Right lobe of liver (tissue), 6 donors: ENCODE measurements at regions not wholly inside any gene's neighbourhood (a gene's known extent, or its start where the extent isn't known, plus 50 kb on each side); places are given as distances from the start of the nearest gene placed in this dataset.

ENCODE experiments used
- ATAC-seq, 4 donors: fragments of 200-7000 bp; cut with Tn5 transposase; one replicate each; pipeline ENCODE4 v1.9.1; 2020; ENCODE audit warnings: mild to moderate bottlenecking in 4 of 4, moderate library complexity in 4 of 4
- DNase-seq, 3 donors: peaks; one replicate each; pipeline ENCODE4 v3.0.0-alpha.2; 2020
- H3K27ac ChIP-seq, 3 donors: fragments of 200-600 bp; one replicate each; pipeline ENCODE4 v1.8.0; 2022
- H3K27me3 ChIP-seq, 2 donors: fragments of 200-600 bp; one replicate each; pipeline ENCODE4 v1.8.0; 2022
- H3K36me3 ChIP-seq, 4 donors: fragments of 200-600 bp; sonication (generic) in 1 of 4; one replicate each; pipeline versions ENCODE4 v1.5.1 to v1.8.0; 2017 to 2022; ENCODE audit warnings: control low read depth in 1 of 4
- H3K4me1 ChIP-seq, 4 donors: fragments of 200-600 bp; sonication (generic) in 1 of 4; one replicate each; pipeline versions ENCODE4 v1.5.1 to v1.8.0; 2017 to 2022; ENCODE audit warnings: control low read depth in 1 of 4
- H3K4me3 ChIP-seq, 3 donors: fragments of 200-600 bp; one replicate each; pipeline ENCODE4 v1.8.0; 2022
- H3K9me3 ChIP-seq, 4 donors: fragments of 200-600 bp; sonication (generic) in 1 of 4; one replicate each; pipeline versions ENCODE4 v1.5.1 to v1.8.0; 2017 to 2022; ENCODE audit warnings: control low read depth in 1 of 4
- CTCF ChIP-seq, 4 donors: fragments of 200-600 bp in 3 of 4; fragments of 450-650 bp in 1 of 4; IDR thresholded peaks; one replicate each; pipeline versions ENCODE4 v1.5.1 to v1.8.0; 2016 to 2022; ENCODE audit warnings: antibody characterized with exemption in 4 of 4, mild to moderate bottlenecking in 2 of 4
- POLR2A ChIP-seq: fragments of 450-650 bp; IDR thresholded peaks from one replicate; pipeline ENCODE4 v1.6.1; 2017; ENCODE audit warnings: antibody characterized with exemption, mild to moderate bottlenecking
- WGBS: methylation state at CpG from one replicate; pipeline ENCODE4 v1.1.6; 2018; ENCODE audit warnings: low coverage, low lambda C conversion rate; ENCODE audit not compliant: insufficient coverage; ENCODE audit errors: missing lambda C conversion rate; 5-methylcytosine and 5-hydroxymethylcytosine counted together
- intact Hi-C, 2 donors: fragments of 100-400 bp; cut with DNase I; formaldehyde crosslinking; loops; one replicate each; pipeline versions ENCODE4 v1.11.2 to v1.14.1; 2022
- donor health status: DM: no; HTN: yes; CAD: no.
- donor health status: DM: no; HTN: no; CAD: no.
- donor health status: DM: no; HTN: no; CAD: no.
- donor health status: DM: no; HTN: yes; CAD: no.
- donor health status: DM: no; HTN: yes; CAD: no.

DNA sequence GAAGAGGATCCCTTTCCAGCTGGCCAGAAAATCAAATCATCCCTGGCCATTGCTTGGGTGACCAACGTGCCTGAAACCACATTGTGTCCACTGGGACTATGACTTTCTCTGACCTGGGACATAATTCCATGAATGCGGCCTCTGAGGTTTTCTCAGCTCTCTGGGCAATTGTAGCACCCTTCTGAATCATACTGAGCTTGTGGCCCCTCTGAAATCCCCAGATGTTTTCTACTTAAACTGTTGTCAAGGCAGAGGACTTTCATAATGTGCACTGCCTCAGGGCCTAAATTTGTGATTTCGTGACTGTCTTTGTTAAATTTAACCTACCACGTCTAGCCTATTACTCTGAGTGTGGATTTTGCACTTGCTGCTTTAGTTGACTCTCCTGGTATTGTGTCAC, 321.1 kb upstream of the PLET1 start:
- Histone ChIP-seq H3K4me3 (no peak overlapping the region), H3K27ac (no peak overlapping the region), H3K9me3 (no peaks in the 10 kb centered on the region), H3K27me3 (no peaks in the 10 kb centered on the region), H3K36me3 (no peaks in the 10 kb centered on the region), H3K4me1 (no peaks in the 10 kb centered on the region)
- ATAC-seq = no peak
- no peak for TF ChIP-seq POLR2A
- no peak for TF ChIP-seq CTCF (IDR thresholded peaks at IDR 0.05)
- intact Hi-C loops = no loop called here
- WGBS = 56% methylated on average over 2 of the region's 4 CpGs
- DNase-seq = no peak

DNA sequence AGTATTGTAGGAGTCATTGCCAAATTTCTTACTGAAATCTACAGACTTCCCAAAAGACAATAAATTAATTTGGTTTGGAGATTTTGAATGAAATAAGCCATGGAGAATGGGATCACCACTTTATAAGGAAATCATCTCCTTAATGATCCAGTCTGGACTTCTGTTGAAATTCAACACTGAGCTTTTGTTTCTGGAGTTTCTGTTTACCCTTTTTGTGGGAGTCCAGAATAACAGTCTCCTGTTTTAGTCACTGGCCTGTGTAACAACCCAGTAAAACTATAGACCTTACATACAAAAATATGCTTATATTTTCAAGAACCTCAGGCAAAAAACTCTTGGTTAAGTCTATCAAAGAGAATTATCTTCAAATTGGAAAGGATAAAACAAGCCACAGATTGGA, 321.7 kb upstream of the PLET1 start:
- TF ChIP-seq POLR2A (no peak), CTCF (IDR thresholded peaks at IDR 0.05) (no peak)
- intact Hi-C loops = no loop called here
- Histone ChIP-seq H3K4me3 (no peak overlapping the region), H3K9me3 (no peaks in the 10 kb centered on the region), H3K4me1 (no peaks in the 10 kb centered on the region), H3K36me3 (no peaks in the 10 kb centered on the region), H3K27me3 (no peaks in the 10 kb centered on the region), H3K27ac (no peak overlapping the region)
- DNase-seq (no peak), ATAC-seq (no peak)

DNA sequence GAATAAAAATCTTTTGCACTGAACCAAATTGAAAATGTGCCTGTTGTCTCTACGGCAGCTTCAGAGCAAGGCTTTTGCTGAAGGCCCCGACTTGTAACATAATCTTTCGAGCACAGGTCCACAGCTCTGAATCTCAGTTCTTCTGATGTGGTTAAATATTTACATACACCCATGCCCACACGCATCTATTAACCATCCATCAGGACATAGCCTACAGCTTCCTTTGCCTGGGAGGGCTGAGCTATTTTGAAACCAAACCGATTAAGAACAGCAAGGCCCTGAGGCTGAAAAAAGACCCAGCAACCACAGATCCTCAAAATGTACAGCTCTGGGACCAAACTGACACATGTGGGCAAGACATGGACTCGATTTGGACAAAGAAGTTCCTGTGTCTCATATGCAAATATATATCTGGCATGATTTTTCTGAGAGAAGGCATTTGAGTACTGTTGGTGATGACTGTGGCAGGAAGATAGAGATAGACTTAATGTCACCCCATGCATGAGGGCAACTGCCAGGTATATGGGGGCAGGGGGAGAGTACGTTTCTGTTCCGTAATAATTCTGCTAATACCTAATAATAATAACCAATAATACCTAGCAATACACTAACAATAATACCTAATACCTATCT, 322.7 kb upstream of the PLET1 start:
- Histone ChIP-seq H3K9me3 (no peaks in the 10 kb centered on the region), H3K4me1 (no peaks in the 10 kb centered on the region), H3K36me3 (no peaks in the 10 kb centered on the region), H3K27me3 (no peaks in the 10 kb centered on the region), H3K4me3 (no peak overlapping the region), H3K27ac (no peak overlapping the region)
- intact Hi-C loops = no loop called here
- DNase-seq (no peak), ATAC-seq (no peak)
- 59% methylated on average over 5 of the region's 8 CpGs for WGBS
- TF ChIP-seq POLR2A (no peak), CTCF (IDR thresholded peaks at IDR 0.05) (no peak)

DNA sequence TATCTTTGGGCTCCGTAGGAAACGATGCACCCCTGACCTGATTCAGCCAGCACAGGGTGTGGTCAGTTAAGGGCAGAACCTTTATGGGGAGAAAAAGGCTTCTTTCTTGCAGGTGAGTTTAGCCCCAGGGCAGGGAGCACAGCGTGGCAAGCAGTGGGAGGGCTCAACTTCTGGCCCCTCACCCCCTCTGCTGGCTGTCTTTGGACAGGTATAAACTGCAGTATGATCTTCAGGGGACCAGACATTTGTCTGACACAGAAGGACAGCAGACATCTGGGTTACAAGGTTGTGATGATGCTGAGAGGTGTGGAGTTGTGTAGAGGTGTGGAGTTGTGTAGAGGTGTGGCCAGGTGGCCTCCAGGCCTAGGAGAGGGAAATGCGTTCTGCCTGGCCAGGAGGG, 324.0 kb upstream of the PLET1 start:
- H3K4me3 ChIP-seq = no peak overlapping the region
- H3K9me3 ChIP-seq = no peaks in the 10 kb centered on the region
- no peak overlapping the region for H3K27ac ChIP-seq
- intact Hi-C loops = no loop called here
- no peaks in the 10 kb centered on the region for H3K27me3 ChIP-seq
- peak; percentile 26 to 41 (median 36) for ATAC-seq
- no peaks in the 10 kb centered on the region for H3K36me3 ChIP-seq
- H3K4me1 ChIP-seq = no peaks in the 10 kb centered on the region
- peak in 1 of 4 donors; percentile 12 for TF ChIP-seq CTCF (IDR thresholded peaks at IDR 0.05)
- no peak for TF ChIP-seq POLR2A
- 83% methylated on average over 1 of the region's 4 CpGs for WGBS
- DNase-seq = no peak

GRCh38 chr11:112587664-112588063, 327.0 kb upstream of the PLET1 start:
- intact Hi-C loops = no loop called here
- Histone ChIP-seq H3K27ac (no peak overlapping the region), H3K27me3 (no peaks in the 10 kb centered on the region), H3K4me3 (no peak overlapping the region), H3K4me1 (no peaks in the 10 kb centered on the region), H3K9me3 (no peaks in the 10 kb centered on the region), H3K36me3 (no peaks in the 10 kb centered on the region)
- ATAC-seq = no peak
- 37% methylated on average over 5 of the region's 5 CpGs for WGBS
- TF ChIP-seq CTCF (IDR thresholded peaks at IDR 0.05) (no peak), POLR2A (no peak)
- DNase-seq = no peak
